ENCODE measurements at regions not wholly inside any gene's neighbourhood (a gene's known extent, or its start where the extent isn't known, plus 50 kb on each side); places are given as distances from the start of the nearest gene placed in this dataset.

DNA sequence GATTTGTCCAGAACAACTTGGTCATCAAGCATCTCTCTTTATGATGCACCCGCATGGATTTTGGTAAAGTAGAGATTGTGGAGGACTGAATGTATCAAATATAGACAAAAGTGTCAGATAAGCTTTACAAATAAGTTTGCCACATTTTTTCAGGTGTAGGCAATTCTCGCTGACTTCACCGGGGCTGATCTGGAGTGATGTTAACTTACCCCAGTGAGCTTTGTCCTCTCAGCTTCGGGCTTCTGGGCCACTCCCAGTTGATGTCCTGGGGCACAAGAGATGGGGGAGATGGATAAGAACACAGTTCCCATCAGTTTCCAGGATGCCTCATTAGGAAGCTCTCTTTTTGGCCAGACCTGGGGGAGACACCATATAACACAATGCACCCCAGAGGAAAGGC, 117.7 kb downstream of the ETS2 start:
- no peaks in the 10 kb centered on the region for H3K9me3 ChIP-seq
- H3K27ac ChIP-seq, result no peak overlapping the region
- no peaks in the 10 kb centered on the region for H3K27me3 ChIP-seq
- H3K4me3 ChIP-seq, result no peak overlapping the region
- intact Hi-C loops (cut with DNase I), result no loop called here
- TF ChIP-seq EP300 (IDR thresholded peaks at IDR 0.05) (no peak), POLR2AphosphoS5 (IDR thresholded peaks at IDR 0.05) (no peak), POLR2A (IDR thresholded peaks at IDR 0.05) (no peak)
- TF ChIP-seq, protein P1, sequence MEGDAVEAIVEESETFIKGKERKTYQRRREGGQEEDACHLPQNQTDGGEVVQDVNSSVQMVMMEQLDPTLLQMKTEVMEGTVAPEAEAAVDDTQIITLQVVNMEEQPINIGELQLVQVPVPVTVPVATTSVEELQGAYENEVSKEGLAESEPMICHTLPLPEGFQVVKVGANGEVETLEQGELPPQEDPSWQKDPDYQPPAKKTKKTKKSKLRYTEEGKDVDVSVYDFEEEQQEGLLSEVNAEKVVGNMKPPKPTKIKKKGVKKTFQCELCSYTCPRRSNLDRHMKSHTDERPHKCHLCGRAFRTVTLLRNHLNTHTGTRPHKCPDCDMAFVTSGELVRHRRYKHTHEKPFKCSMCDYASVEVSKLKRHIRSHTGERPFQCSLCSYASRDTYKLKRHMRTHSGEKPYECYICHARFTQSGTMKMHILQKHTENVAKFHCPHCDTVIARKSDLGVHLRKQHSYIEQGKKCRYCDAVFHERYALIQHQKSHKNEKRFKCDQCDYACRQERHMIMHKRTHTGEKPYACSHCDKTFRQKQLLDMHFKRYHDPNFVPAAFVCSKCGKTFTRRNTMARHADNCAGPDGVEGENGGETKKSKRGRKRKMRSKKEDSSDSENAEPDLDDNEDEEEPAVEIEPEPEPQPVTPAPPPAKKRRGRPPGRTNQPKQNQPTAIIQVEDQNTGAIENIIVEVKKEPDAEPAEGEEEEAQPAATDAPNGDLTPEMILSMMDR (IDR thresholded peaks at IDR 0.05), result no peak
- no peaks in the 10 kb centered on the region for H3K36me3 ChIP-seq
- WGBS, 2 donors, result 35 to 79% methylated on average over 4 of the region's 4 CpGs
- H3K4me1 ChIP-seq, result peaks cover 0 to 35% (median 34%) of the 10 kb centered on the region in 4 donors
- no peak for DNase-seq

DNA sequence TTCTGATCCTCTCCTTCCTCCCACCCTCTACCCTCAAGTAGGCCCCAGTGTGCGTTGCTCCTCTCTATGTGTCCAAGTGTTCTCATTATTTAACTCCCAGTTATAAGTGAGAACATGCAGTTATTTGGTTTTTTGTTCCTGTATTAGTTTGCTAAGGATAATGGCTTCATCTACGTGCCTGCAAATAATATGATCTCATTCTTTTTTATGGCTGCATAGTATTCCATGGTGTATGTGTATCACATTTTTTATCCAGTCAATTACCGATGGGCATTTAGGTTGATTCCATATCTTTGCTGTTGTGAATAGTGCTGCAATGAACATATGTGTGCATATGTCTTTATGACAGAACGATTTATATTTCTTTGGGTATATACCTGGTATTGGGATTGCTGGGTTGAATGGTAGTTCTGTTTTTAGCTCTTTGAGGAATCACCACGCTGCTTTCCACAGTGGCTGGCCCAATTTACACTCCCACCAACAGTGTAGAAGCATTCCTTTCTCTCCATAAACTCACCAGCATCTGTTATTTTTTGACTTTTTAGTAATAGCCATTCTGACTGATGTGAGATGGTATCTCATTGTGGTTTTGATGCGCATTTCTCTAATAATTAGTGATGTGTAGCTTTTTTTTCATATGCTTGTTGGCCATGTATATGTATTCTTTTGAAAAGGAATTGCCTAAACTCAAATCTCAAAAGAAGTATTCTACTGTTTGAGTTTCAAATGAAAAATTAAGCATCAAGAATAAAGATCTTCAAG, 116.9 kb downstream of the ETS2 start:
- H3K27me3 ChIP-seq, result no peaks in the 10 kb centered on the region
- WGBS, 2 donors, result 50 to 80% methylated on average over 6 of the region's 6 CpGs
- H3K9me3 ChIP-seq, result no peaks in the 10 kb centered on the region
- peaks cover 0 to 35% (median 34%) of the 10 kb centered on the region in 4 donors for H3K4me1 ChIP-seq
- TF ChIP-seq POLR2AphosphoS5 (IDR thresholded peaks at IDR 0.05), result no peak
- TF ChIP-seq, protein P1 (IDR thresholded peaks at IDR 0.05), result no peak
- TF ChIP-seq POLR2A (IDR thresholded peaks at IDR 0.05), result no peak
- no peak for TF ChIP-seq EP300 (IDR thresholded peaks at IDR 0.05)
- intact Hi-C loops (cut with DNase I), result no loop called here
- H3K27ac ChIP-seq, result peak overlapping the region in 3 of 4 donors; percentile 60 to 74 (median 73)
- H3K4me3 ChIP-seq, result no peak overlapping the region
- no peak for DNase-seq
- H3K36me3 ChIP-seq, result no peaks in the 10 kb centered on the region

DNA sequence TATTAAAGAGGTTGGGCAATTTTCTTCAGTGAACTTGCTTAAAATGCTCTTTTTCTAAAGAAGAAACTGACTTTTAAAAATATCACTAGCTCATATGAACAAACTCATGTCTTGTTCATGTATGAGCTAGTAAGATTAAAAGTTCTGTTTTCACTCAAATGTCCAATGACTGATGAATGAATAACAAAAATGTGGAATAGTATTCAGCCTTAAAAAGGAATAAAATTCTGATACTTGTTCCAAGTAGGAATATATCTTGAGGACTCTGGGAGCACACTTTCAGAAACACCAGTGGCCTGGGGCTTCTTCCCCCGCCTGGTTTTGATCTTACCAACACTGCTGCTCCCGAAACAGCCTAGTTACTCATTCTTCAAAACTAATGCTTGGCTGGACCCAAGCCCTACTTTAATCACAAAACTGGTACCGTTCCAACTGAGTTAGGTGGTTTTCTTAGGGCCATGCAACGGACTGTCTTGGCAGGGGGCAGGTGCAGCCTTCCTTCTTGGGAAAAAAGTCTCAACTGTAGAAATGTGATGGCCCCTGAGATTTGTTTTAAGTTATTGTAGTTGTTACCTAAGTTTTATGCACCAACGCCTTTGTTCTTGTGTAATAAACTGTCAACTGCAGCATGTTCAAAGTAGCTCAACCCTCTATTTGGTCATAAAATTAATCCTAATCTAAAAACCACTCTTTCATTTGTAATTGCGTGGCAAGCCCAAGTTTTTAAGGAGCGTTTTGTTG, 116.0 kb downstream of the ETS2 start:
- WGBS, 2 donors, result 17 to 50% methylated on average over 7 of the region's 7 CpGs
- intact Hi-C loops (cut with DNase I), result no loop called here
- no peaks in the 10 kb centered on the region for H3K36me3 ChIP-seq
- no peaks in the 10 kb centered on the region for H3K27me3 ChIP-seq
- H3K4me3 ChIP-seq, result no peak overlapping the region
- H3K4me1 ChIP-seq, result peaks cover 0 to 35% (median 34%) of the 10 kb centered on the region in 4 donors
- peak overlapping the region; percentile 45 to 74 (median 66) for H3K27ac ChIP-seq
- H3K9me3 ChIP-seq, result no peaks in the 10 kb centered on the region
- peak in 3 of 4 donors; percentile 3 to 33 (median 22) for TF ChIP-seq POLR2AphosphoS5 (IDR thresholded peaks at IDR 0.05)
- TF ChIP-seq, protein P1 (IDR thresholded peaks at IDR 0.05), result no peak
- no peak for DNase-seq

DNA sequence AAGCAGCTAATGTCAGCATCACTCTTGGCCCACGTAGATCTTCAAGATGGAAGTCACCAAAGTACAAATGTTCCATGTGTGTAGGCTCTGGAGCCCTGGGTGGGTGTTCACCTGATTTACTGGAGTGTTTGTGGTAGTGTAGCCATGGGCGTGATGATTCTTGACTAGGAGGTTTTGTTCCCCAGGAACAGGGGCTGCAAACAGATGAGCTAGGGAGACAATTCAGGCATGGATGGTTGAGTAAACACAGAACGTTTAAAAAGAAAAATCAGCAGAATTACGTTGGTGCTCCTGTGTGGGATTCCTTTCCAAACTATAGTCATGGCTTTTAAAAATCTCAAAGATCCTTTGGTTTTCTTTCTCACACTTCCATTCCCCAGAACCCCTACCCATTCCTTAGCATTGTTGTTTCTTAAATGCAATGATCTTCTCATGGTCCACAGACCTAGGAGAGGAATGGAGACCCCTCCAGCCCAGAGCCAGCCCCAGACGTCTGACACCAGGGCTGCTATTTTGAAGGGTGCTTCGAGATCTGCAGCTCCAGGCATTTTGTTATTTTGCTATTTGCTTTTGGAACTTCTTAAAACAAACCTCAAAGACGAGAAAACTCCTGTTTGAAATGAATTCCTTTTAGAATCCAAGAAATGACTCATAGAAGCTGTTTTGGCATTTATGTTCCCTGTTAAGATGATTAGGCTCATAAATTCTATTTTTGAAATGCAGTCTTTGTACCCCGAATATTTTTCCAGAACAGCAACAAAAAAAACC, 115.1 kb downstream of the ETS2 start:
- Histone ChIP-seq H3K9me3 (no peaks in the 10 kb centered on the region), H3K4me1 (peaks cover 0 to 28% (median 26%) of the 10 kb centered on the region in 4 donors), H3K36me3 (no peaks in the 10 kb centered on the region), H3K27me3 (no peaks in the 10 kb centered on the region), H3K4me3 (no peak overlapping the region), H3K27ac (peak overlapping the region; percentile 45 to 74 (median 66))
- 27 to 54% methylated on average over 8 of the region's 8 CpGs for WGBS, 2 donors
- peak in 1 of 4 donors; percentile 63 for TF ChIP-seq EP300 (IDR thresholded peaks at IDR 0.05)
- no peak for TF ChIP-seq POLR2A (IDR thresholded peaks at IDR 0.05)
- peak; percentile 26 to 67 (median 42) for TF ChIP-seq POLR2AphosphoS5 (IDR thresholded peaks at IDR 0.05)
- TF ChIP-seq, protein P1 (IDR thresholded peaks at IDR 0.05), result no peak
- intact Hi-C loops (cut with DNase I), result no loop called here
- peak; percentile 61 for DNase-seq

Data from sigmoid colon (tissue), 6 donors.